ENCODE measurements at regions not wholly inside any gene's neighbourhood (a gene's known extent, or its start where the extent isn't known, plus 50 kb on each side); places are given as distances from the start of the nearest gene placed in this dataset.

GRCh38 chr2:22990246-22990645 is 394.7 kb upstream of the KLHL29 start:
- intact Hi-C loops (cut with micrococcal nuclease) (no loop called here), dilution Hi-C loops (cut with HindIII; ENCODE audit: low sequenced_read_pairs, unreplicated experiment) (no loop called here), in situ Hi-C loops (cut with MboI; ENCODE audit: low sequenced_read_pairs) (no loop called here)
- no peak overlapping the region for H2BK20ac ChIP-seq (ENCODE audit: low read depth, low read length)
- DNase-seq (no peak), ATAC-seq (ENCODE audit: low read depth) (no peak)
- no peaks in the 10 kb centered on the region for H3K79me1 ChIP-seq (ENCODE audit: low read depth in 1 of 2, low read length in 2 of 2)
- H2AK5ac ChIP-seq (ENCODE audit: low read depth, low read length), result no peak overlapping the region
- H4K8ac ChIP-seq (ENCODE audit: low read depth in 2 of 2, low read length in 2 of 2), result no peak overlapping the region
- POLR2A ChIA-PET (ENCODE audit: unreplicated experiment), result no interaction called here
- no peak overlapping the region for H3K23ac ChIP-seq (ENCODE audit: low read depth, low read length)
- no peak overlapping the region for H4K5ac ChIP-seq (ENCODE audit: low read depth, low read length)
- H2BK5ac ChIP-seq (ENCODE audit: low read depth, low read length, poor library complexity, severe bottlenecking), result no peak overlapping the region
- no peak overlapping the region for H3K27ac ChIP-seq (ENCODE audit: insufficient read depth, low read length)
- no peak overlapping the region for H4K91ac ChIP-seq (ENCODE audit: insufficient read depth, low read depth, low read length)
- H2AFZ ChIP-seq (replicated peaks; ENCODE audit: low read length, poor library complexity), result no peak overlapping the region
- no peak overlapping the region for H3K4me2 ChIP-seq (ENCODE audit: low read depth, low read length)
- H3K18ac ChIP-seq (ENCODE audit: low read depth, low read length), result no peak overlapping the region
- no TSS peak for BruUV-seq (replicated peaks)
- H3K4me3 ChIP-seq (ENCODE audit: insufficient read depth, low read depth, low read length), result no peak overlapping the region
- CTCF ChIA-PET, result no interaction called here
- no peaks in the 10 kb centered on the region for H3K27me3 ChIP-seq (ENCODE audit: control insufficient read depth, insufficient read depth, low read length)
- no peaks in the 10 kb centered on the region for H3K36me3 ChIP-seq (ENCODE audit: control insufficient read depth, insufficient read depth, low read length)
- no peak overlapping the region for H2BK120ac ChIP-seq (ENCODE audit: low read depth, low read length)
- H4K20me1 ChIP-seq (ENCODE audit: insufficient read depth, low read length), result no peaks in the 10 kb centered on the region
- no peaks in the 10 kb centered on the region for H3K9me1 ChIP-seq (ENCODE audit: insufficient read depth, low read length)
- H2BK15ac ChIP-seq (ENCODE audit: low read depth, low read length), result no peak overlapping the region
- no peak overlapping the region for H3K9ac ChIP-seq (ENCODE audit: low read depth, low read length)
- no peak overlapping the region for H3K14ac ChIP-seq (replicated peaks; ENCODE audit: low read depth, low read length)
- H3K4ac ChIP-seq (ENCODE audit: low read depth, low read length), result no peak overlapping the region
- WGBS, 2 experiments (ENCODE audit: extremely low coverage in 2 of 2, insufficient read length in 1 of 2), result no CpG with 5 or more reads among the region's 3 CpGs
- no peak overlapping the region for H3K56ac ChIP-seq (ENCODE audit: extremely low read depth, insufficient read depth, low read length)
- H2AK9ac ChIP-seq (replicated peaks; ENCODE audit: low read depth, low read length, poor library complexity), result no peak overlapping the region
- H3K9me3 ChIP-seq (ENCODE audit: control insufficient read depth, insufficient read depth, low read length), result peaks cover 5% of the 10 kb centered on the region; the same call in 1 of the 2 replicates
- no peak for TF ChIP-seq RFX5 (IDR thresholded peaks at IDR 0.05; ENCODE audit: low read depth, low read length)
- TF ChIP-seq MXI1 (IDR thresholded peaks at IDR 0.05; ENCODE audit: borderline replicate concordance, low read depth, low read length), result no peak
- TF ChIP-seq CEBPB (IDR thresholded peaks at IDR 0.05; ENCODE audit: low read depth, low read length), result no peak
- no peak for TF ChIP-seq CHD1 (IDR thresholded peaks at IDR 0.05; ENCODE audit: low read depth, low read length)
- no peak for TF ChIP-seq RAD21 (IDR thresholded peaks at IDR 0.05; ENCODE audit: low read length)
- no peak for TF ChIP-seq CTCF (conservative IDR thresholded peaks at IDR 0.05; ENCODE audit: low read depth, low read length)
- no peak for TF ChIP-seq MAZ (IDR thresholded peaks at IDR 0.05; ENCODE audit: borderline replicate concordance, low read depth, low read length)
- no peak for TF ChIP-seq USF2 (IDR thresholded peaks at IDR 0.05; ENCODE audit: low read depth, low read length)
- TF ChIP-seq MAFK (IDR thresholded peaks at IDR 0.05; ENCODE audit: low read depth, low read length), result no peak
- TF ChIP-seq BHLHE40 (IDR thresholded peaks at IDR 0.05; ENCODE audit: low read depth, low read length), result no peak
- no peak for TF ChIP-seq SMC3 (IDR thresholded peaks at IDR 0.05; ENCODE audit: low read depth, low read length)
- TF ChIP-seq RCOR1 (IDR thresholded peaks at IDR 0.05; ENCODE audit: insufficient replicate concordance, low read length), result no peak
- no peaks in the 10 kb centered on the region for H3K4me1 ChIP-seq (ENCODE audit: control insufficient read depth, insufficient read depth, low read length)

Measured in IMR-90 (cell line).